WERI-Rb-1 (cell line): ENCODE measurements at regions not wholly inside any gene's neighbourhood (a gene's known extent, or its start where the extent isn't known, plus 50 kb on each side); places are given as distances from the start of the nearest gene placed in this dataset.

ENCODE experiments used
- DNase-seq: peaks from one replicate; pipeline ENCODE4 v3.0.0-alpha.2; 2020
- H3K27ac ChIP-seq: fragments of 250-450 bp; sonication (Bioruptor Pico); 2 replicates; pipeline ENCODE4 v1.5.1; 2020; ENCODE audit warnings: mild to moderate bottlenecking, moderate library complexity
- H3K27me3 ChIP-seq: fragments of 250-450 bp; sonication (Bioruptor Pico); 2 replicates; pipeline ENCODE4 v1.5.1; 2021; ENCODE audit warnings: mild to moderate bottlenecking, low read depth, moderate library complexity; ENCODE audit not compliant: insufficient read depth, severe bottlenecking
- H3K36me3 ChIP-seq: fragments of 250-450 bp; sonication (Bioruptor Pico); 2 replicates; pipeline ENCODE4 v1.5.1; 2020; ENCODE audit warnings: mild to moderate bottlenecking, moderate library complexity
- H3K4me3 ChIP-seq: 2 replicates; pipeline ENCODE4 v1.5.1; 2011; ENCODE audit warnings: low read depth, mild to moderate bottlenecking, control low read depth, low read length
- H3K9me3 ChIP-seq: fragments of 250-450 bp; sonication (Bioruptor Pico); 2 replicates; pipeline ENCODE4 v1.5.1; 2021; ENCODE audit warnings: mild to moderate bottlenecking, moderate library complexity; ENCODE audit not compliant: severe bottlenecking
- CTCF ChIP-seq: IDR thresholded peaks from 2 replicates; pipeline ENCODE4 v1.5.1; 2011; ENCODE audit warnings: low read depth, mild to moderate bottlenecking, control low read depth, inconsistent platforms, low read length

GRCh38 chr18:22337306-22337705 lies 80.4 kb downstream of the CTAGE1 start:
- TF ChIP-seq CTCF: no peak
- Histone ChIP-seq H3K36me3 (no peaks in the 10 kb centered on the region), H3K9me3 (no peaks in the 10 kb centered on the region), H3K4me3 (no peak overlapping the region), H3K27me3 (peaks cover 86% of the 10 kb centered on the region), H3K27ac (no peak overlapping the region)
- DNase-seq: no peak

DNA sequence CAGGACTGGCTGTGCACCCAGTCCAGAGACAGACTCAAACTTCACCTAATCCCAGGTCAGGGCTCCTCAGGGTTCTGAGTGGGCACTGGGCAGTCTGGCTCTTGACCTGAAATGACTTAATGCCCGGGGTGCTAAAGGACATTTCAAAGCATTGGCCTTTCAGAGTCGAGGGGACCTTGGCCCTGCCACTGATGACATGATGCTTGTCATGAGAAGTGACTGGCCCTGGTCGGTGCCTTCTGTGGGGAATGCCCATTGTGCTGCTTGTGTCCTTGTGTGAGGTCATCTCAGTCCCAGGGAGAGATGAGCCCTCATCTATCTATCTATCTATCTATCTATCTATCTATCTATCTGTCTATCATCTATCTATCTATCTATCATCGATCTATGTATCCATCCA lies 81.3 kb downstream of the CTAGE1 start:
- no peak overlapping the region for H3K4me3 ChIP-seq
- peaks cover 91% of the 10 kb centered on the region for H3K27me3 ChIP-seq
- no peak overlapping the region for H3K27ac ChIP-seq
- H3K9me3 ChIP-seq: no peaks in the 10 kb centered on the region
- TF ChIP-seq CTCF: no peak
- DNase-seq: no peak
- H3K36me3 ChIP-seq: no peaks in the 10 kb centered on the region

GRCh38 chr18:22335731-22336198 lies 82.0 kb downstream of the CTAGE1 start:
- no peak for DNase-seq
- Histone ChIP-seq H3K27ac (no peak overlapping the region), H3K36me3 (no peaks in the 10 kb centered on the region), H3K27me3 (peaks cover 88% of the 10 kb centered on the region), H3K9me3 (no peaks in the 10 kb centered on the region), H3K4me3 (no peak overlapping the region)
- no peak for TF ChIP-seq CTCF

GRCh38 chr18:22334567-22334966 lies 83.1 kb downstream of the CTAGE1 start:
- no peak for DNase-seq
- TF ChIP-seq CTCF: no peak
- peaks cover 87% of the 10 kb centered on the region for H3K27me3 ChIP-seq

DNA sequence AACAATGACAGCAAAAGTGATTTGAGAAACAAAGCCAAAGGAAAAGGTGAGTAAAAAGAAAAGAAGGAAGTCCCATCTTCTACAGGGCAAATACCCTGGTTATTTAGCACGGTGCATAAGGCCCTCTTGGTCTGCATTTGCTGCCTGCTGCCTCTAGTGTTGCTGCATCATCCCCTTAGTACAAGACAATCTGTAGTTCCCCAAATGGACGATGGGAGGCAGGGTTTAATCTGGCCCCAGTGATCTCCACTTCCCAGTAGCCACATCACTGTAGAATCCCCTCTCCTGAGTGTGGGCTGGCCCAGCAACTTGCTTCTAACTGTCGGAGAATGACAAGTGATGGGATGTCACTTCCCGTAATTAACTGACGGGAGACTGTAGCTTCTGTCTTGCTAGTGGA lies 85.1 kb downstream of the CTAGE1 start:
- DNase-seq: no peak
- Histone ChIP-seq H3K9me3 (no peaks in the 10 kb centered on the region), H3K27me3 (peaks cover 88% of the 10 kb centered on the region), H3K36me3 (no peaks in the 10 kb centered on the region), H3K27ac (no peak overlapping the region), H3K4me3 (no peak overlapping the region)
- TF ChIP-seq CTCF: no peak

More at GRCh38 chr18:22334567-22334966, 83.1 kb downstream of the CTAGE1 start:
- no peak overlapping the region for H3K4me3 ChIP-seq
- no peak overlapping the region for H3K27ac ChIP-seq
- no peaks in the 10 kb centered on the region for H3K36me3 ChIP-seq
- H3K9me3 ChIP-seq: no peaks in the 10 kb centered on the region

DNA sequence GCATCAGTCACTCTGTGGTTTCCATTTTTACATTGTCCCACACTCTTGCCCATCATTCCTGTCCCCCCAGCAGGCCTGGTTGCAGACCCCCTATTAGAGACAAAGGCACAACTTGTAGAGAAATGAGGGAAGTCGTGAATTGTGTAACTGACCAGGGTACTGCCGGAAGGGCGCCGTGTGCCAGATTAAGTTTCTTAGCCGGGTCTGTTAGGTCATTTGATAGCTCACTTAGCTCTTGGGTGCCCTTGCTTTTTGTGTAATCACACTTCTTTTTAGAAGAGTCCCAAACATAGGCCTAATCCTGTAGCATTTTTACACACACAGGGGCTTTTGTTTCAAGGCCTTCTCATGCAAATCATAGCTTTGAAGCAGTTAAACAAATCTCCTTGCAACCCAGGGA lies 87.2 kb downstream of the CTAGE1 start:
- Histone ChIP-seq H3K27me3 (peaks cover 83% of the 10 kb centered on the region), H3K36me3 (no peaks in the 10 kb centered on the region), H3K27ac (no peak overlapping the region), H3K4me3 (no peak overlapping the region), H3K9me3 (no peaks in the 10 kb centered on the region)
- TF ChIP-seq CTCF: no peak
- no peak for DNase-seq
